ENCODE measurements at regions not wholly inside any gene's neighbourhood (a gene's known extent, or its start where the extent isn't known, plus 50 kb on each side); places are given as distances from the start of the nearest gene placed in this dataset.

DNA sequence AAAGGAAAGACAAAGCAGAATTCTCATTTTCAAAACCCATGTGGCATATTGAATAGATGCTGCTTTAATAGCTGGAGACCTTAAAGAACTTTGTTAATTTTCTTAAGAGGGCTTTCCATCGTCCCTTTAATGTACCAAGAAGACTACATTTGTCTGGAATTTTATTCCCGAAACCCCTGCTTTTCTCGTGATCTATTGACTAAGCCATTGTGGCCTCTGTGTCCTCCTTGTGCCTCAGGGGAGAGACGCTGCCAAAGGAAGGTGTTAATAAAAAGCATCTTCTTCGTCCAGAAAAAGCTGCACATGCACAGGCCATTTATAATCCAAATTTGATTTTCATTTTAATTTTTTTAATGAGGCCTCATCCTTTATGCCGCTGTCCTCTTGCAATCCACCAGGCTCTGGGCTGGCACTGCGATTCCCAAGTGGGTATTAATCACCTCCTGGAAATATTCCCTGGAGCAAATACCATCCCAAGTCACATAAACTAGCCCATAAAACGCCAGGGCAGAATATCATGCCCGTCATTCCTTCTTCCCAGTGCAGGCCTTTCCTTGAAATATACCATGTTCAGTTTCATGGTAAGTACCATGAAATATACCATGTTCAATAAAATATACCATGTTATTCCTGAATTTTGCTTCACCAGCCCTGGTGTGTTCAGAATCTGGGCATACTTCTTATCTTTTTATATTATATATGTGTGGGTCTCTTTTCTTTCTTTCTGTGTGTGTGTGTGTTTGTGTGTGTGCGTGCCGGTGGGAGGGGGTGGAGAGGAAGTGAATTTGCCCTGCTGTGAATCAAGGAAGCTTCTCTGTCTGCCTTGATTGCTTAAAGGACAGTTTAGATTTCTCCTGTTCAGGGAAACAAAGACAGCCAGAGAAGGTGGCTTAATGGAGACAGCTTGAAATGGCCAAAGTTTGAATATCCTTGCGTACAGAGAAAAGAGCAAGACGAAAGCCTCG is 147.6 kb downstream of the PHETA1 start:
- DNase-seq: no peak

DNA sequence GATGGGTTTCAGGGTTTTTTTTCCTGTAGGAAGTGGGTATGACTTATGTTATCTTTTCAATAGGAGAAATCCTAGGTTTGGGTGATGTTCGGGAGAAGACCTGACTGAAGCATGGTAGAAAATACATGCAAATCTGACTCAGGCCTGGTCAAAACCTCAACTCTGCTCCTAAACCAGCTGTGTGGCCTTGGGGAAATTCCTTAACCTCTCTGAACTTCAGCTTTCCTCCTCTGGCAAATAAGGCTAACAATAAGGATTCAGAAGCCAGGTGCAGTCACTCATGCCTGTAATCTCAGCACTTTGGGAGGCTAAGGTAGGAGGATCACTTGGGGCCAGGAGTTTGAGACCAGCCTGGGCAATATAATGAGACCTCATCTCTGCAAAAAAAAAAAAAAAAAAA is 148.5 kb downstream of the PHETA1 start:
- DNase-seq: no peak

DNA sequence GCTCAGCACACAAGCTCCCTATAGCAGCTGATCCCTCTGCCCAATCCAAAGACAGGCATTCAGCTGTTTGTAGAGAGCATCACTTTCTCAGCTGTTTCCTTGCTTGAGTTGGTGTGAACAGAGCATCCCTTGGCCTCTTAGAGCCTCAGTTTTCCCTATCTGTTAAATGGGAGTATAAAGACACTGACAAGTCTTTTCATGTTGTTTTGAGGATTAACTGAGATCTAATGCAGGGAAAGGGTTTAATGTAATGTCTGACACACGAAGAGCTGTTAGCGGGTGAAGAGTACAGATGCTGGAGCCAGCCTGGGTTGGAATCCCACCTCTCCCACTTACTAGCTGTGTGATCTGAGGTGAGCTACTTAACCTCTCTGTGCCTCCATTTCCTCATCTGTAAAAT is 149.5 kb downstream of the PHETA1 start:
- no peak for DNase-seq

DNA sequence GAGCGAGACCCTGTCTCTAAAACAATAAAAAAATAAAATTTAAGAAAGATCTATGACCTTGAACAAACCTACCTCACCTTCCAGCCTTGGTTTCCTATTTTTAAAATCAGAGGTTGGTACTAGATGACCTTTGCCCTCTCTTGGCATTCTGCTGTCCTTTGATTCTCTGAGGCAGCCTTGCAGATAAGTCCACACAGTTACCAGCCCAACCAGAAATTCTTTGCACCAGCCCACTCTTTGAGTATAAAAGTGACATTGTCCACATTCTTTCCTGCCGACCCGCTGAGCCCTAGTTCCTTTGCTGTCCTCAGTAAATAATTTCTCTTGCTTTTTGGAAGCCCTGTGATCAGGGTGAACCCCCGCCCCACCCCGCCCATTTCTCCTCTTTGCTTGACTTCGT is 150.4 kb downstream of the PHETA1 start:
- no peak for DNase-seq

DNA sequence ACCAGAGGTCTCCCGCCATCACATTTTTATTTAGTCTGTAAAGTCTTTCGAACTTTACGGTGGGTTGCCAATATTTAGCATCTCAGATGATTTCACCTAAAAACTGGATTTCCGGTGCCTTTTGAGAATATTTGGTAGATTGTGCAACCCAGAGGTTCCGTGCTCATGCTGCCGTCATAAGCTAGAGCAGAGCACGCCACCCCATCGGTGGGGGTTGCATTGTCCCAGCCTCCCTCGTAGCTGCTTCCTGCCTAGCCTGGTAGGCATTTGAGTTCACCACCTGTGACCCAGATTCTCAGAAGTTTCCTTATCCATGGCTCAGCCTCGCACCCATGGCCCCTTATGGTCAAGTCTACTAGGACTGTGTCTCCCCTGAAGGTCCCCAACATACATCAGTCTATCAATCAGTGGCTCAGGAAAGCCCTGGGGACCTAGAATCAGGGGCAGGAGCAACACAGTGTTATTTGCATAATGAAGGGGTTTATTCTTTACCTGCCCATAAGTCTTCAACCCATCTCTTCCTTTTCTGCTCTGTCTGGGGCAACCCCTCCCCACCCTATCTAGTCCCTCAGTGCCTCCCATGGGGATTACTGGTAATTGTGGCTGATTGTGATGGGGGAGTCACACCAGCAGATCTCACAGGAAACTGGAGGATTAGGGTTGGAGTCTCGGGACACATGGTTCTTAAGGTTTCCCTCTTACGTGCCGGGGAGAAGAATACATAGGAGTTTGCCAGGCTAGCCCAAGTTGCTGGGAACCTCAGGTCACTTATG is 152.3 kb downstream of the PHETA1 start:
- DNase-seq: no peak

DNA sequence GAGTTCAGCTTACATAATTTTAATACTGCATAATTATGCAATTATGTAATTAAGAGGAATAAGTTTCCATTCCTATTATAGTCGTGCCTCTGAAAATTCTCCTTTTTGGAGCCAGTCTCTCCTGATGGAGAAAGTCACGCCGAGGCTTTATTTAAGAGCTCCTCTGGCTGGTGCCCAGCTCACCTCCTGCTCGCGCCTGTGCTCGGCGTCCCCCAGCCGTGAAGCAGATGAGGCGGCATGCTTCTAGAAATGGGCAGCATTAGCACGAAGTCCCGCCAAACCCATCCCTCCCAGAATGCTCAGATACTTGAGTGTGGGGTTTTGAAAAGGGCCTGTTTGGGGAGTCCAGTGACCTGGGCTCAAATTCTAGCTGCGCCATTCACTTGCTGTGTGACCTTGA is 153.0 kb downstream of the PHETA1 start:
- no peak for DNase-seq

DNA sequence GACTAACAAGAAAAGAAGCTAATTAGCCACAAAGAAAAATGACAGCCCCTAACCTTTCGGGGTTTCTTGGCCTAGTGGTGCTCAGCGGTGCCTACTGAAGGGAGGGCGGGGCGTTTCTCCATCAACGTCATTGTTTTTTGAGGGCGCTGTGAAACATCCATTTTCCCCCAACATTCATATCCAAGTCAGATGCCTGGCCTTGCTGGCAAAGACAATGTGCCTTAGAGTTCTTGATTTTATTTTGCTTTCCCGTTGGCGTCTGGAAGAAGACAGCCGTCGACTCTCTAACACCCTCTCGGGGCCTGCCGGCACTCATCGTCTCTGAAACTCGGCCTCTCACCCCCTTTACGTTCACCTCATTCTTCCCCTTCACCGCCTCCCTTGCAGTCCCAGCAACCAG is 154.5 kb downstream of the PHETA1 start:
- no peak for DNase-seq

DNA sequence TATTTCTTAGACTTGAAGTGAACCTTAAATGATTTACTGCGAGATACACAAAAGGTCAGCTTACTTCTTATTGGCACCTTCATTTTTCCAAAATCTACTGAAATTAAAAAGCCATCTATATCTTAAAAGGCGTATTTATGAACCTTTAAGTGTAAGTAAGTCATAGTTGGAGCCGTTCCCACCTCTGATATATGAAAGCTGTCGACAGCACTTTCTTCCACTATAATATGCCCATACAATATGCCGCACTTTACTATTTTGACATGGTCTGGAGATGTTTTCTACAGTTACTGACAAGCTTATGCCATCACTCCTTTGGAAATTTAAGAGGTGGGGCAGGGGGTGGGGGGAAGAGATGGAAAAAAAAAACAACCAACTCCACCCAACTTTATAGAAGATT is 155.3 kb downstream of the PHETA1 start:
- no peak for DNase-seq

DNA sequence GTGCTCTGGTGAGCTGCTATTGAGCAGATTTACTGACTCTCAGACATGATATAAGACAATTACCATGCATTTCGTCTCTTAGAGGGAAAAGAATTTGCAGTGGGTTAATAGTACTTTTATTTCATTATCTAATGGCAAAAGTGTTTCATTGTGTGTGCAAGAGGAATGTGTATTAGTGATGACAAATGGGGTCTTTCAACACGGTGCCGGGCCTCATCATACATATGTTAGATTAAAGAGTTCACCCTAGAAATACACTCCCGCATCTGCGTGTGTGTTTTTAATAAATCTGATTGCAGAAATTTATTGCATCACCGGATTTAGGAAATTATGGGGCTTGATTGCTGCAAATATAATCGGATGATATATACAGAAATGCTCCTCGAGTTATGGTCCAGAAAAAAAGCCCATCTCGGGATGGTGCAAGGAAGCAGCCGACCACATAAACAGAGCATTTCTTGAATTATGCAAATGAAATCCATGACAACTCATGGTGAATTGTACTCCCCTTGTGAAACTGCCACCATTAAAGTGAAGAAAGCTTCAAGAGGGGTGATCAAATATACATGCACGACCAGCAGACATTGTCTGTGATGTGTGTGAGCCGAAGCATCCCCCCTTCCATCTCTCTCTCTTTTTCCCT is 156.0 kb downstream of the PHETA1 start:
- no peak for DNase-seq

DNA sequence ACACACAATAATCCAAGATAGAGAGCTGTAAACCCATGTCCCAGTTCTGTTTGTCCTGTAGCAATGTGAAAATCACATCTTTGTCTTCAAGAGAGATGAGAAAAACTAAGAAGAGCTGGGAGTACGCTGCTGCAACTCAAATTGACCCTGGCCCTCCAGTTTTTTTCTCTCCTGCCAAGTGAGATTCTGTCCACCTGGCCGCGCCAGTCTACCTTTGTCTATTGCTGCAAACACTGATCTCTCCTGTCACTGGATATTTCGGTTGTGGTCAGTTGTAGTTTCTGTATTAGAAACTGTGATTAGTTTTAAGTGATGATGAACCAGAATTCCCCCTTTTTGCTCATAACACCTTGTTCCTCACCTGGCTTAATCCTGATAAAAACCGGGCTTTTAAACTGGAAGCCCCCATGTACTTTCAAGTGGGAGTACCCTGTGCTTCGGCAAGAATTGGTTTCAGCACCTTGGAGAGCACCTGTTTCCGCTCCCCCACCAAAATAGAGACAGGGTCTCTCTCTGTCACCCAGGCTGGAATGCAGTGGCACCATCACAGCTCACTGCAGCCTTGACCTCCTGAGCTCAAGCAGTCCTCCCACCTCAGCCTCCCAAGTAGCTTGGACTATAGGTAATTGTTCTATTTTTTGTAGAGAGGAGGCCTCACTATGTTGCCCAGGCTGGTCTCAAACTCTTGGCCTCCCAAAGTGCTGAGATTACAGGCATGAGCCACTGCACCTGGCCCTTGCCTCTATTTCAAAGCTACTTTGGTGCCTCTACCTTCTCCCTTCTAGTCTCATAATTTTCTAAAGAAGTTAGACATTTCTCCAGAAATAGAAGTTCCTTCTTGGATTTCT is 156.8 kb downstream of the PHETA1 start:
- no peak for DNase-seq

DNA sequence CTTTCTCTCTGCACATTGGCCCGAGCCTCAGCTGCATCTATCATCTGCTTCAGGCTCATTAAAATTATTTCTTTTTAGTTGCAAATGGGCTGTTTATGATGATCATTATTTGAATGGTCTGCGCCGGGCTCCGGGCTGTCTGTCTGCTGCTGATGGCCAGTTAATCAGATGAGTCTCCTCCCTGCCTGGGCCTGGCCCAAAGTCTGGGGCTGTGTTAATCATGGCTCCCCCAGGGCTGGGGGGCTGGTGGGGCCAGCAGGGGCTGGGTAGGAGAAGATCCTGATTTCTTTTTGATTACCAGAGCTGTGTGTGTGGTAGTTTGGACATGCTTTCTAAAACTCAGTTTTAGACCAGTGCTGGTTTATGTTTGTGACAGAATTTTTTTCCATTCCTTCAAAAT is 159.1 kb downstream of the PHETA1 start:
- no peak for DNase-seq

DNA sequence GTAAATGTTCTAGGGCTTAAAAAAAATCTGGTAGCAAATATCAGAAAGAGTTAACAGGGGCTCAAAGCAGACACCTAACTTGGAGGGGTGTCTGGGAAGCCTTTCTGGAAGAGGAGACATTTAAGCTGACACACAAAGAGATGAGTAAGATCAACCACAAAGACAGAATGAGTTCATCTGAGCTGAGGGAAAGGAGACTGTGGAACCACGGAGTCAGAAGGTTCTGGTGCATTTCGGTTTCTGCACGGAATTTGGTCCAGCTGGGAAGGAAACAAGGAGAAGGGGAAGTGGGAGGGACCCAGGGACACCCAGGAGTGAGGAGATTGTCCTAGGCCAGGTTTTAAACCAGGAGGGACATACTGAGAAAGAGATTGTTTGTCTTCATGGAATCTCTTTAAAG is 161.1 kb downstream of the PHETA1 start:
- DNase-seq: no peak

DNA sequence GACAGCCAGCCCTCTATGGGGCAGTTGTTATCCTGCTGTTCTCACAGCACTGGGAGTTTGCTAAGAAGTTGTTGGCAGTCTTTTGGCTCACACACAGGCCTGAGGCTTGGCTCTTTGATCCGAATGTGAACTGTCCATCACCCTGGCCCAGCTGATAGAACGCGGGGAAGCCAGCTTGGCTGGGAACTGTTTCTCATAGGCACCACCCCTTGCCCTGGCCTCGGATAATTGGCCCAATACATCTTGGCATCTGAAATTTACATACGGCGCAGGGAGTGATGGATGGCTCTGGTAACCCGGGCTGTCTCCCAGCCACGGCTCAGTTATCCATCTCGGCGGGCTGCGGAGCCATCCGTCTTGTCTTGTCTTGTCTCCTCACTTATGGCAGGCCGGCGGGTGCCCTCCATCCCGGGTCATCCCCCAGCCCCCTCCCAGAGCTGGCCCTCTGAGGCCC is 164.1 kb downstream of the PHETA1 start:
- DNase-seq: no peak

DNA sequence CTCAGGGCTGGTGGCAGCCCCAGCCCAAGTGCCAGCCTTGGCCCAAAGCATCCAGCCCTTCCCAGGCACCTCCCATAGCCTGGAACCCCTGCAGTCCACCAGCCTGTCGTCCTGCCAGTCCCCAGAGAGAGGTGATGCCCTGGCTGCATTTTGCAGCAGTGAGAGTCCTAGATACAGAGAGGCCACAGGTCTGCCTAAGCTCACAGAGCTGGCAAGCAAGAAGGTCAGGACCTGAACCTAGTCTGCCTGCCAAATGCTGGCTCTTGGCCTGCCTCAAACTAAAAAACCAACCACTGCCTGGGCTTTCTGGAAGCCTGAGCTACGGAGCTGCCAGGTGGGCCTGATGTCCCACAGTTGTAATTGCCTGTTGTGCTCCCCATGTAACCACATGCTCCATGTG is 164.9 kb downstream of the PHETA1 start:
- no peak for DNase-seq

DNA sequence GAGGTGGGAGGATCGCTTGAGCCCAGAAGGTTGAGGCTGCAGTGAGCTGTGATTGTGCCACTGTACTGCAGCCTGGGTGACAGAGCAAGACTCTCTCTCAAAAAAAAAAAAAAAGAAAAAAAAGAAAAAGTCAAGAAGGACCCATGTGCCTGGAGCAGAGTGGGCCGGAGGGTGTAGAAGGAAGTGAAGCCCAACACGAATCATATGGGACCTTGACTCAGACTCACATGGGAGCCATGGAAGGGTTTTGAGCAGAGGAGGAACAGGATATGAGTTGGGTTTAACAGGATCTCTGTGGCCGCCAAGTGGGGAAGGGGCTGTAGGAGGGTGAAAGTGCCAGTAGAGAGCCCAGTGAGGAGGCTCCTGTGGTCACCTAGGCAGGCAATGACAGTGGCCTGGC is 165.4 kb downstream of the PHETA1 start:
- no peak for DNase-seq

DNA sequence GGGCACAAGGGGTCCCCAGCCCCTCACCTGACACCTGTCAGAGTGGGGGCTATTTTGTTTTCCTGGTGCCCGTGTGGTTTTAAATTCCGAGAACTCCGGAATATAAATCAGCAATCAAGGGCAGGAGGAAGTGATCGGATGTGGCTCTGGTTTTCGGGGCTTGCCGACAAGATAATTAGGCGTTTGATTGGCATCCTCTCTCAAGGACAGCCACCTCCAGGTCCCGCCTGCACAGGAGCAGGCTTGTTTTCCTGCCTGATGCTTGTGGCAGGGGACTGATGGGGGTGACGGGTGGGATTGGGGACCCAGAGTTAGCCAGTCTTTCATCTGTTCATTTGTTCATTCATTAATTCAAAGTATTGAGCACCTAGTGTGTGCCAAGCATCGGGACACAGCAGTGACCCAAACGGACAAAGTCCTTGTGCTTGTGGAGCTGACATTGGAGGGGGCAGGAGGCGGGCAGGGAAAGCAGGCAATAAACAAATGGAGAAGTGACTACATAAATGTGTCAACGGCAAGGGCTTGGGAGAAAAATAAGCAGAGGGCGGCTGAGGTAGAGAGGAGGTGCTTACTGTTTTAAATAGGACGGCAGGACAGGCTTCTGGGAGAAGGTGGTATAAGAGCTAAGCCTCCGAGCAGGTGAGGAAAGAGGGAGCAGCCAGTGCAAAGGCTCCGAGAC is 166.5 kb downstream of the PHETA1 start:
- no peak for DNase-seq

DNA sequence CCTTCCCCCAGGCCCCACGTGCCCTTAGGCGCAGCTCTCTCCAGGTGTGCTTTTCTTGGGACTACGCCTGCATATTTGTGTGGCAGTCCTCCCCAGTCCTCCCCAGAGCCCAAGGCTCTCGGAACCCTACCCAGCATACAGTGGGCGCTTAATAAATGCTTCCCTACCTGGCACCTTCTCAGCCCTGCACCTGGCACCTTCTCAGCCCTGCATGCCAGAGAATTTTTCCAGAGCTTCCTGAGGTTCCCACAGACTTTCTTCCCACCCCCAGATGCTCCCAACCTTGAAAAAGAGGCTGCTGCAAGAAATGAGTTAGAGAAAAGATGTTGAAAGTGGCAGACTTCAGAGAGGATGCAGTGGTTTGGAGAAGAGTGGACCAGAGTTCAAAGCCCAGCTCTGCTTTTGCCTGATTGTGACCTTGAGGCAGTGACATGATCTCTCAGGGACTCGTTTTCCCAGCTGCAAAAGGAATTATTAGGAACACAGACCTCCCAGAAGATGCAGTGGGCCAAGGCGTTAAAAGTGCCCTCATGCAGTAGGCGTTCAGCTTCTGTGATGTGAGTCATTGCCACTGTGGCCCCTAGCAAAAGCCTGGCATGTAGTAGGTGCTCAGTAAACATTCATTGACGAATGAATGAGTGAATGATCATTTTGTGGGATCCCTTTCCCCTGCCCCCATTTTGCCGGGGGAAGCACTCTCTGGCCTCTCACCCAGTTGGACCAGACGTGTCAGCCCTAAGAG is 167.2 kb downstream of the PHETA1 start:
- no peak for DNase-seq

DNA sequence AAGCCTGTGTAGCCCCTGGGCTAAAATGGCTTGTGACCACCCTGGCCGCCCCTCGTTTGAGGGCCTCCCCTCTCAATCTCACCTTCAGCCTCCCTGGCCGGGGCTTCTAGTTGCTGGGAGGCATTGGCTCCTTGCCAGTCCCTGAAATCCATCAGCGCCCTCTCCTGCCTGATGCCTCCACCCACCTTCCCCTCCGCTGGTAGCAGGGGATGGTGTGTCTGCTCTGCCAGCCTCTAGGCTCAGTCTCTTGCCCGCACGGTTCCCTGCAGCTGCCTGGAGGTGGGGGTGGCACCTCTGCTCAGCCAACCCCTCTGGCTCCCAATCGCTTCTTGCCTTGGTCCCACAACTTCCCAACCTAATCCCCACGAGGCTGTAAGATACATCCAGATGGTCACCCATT is 167.9 kb downstream of the PHETA1 start:
- DNase-seq: no peak

DNA sequence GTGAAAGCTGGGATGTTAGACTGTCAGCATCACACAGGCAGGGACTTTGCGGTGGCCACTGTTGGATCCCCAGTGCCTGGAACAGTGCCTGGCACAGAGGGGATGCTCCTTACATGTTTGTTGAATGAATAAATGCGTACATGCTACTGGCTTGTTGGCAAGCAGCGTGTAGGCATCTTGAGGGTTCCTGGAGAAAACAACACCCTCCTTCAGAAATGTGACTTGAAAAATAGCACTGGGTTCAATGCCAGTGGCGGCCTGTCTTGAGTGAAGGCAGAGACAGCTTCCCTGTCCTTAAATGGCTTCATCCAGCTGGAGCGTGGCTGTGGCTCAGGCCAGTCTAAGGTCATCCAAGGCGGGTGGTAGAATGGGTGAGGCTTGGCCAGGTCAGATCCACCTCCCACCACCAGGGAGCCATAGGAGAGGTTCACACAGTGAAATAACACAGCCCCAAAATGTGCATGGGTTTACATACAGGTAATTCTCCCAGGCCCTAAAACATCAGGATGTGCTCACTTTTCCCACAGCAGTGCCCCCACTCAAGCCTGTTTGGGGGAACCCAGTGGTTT is 171.4 kb downstream of the PHETA1 start:
- no peak for DNase-seq

DNA sequence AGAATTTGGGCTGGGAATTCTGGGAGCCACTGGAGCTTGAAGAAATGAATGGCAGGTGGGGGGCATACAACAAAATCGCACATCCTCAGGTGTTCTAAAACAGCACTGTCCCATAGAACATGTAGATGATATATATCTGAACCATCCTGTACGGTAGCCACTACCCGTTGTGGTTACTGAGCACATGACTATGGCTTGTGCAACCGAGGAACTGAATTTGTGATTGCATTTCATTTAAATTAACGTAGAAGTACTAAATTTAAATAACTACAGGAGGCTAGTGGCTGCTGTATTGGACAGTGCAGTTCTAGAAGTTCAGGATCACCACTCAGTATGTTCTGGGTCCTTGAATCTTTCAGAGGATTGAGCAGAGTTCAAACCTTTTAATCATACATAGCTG is 172.4 kb downstream of the PHETA1 start:
- no peak for DNase-seq

DNA sequence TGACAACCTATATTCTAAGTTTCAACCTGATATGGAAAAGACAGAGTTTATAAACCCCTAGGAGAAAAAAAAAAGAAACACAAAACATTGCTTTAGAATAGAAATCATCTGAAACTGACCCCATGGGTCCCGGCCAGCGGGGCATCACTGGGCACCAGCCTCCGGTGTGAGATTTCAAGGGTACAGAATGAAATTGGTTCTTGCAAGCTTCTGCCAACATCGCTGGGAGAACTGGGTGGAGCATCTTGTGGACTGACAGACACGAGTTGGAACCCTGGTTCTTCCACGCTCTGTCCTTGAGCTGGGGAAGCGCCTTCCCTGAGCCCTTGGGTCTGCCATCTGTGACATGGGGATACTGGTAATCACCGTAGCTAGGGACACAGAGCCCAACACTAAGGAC is 173.6 kb downstream of the PHETA1 start:
- DNase-seq: no peak
